H1 (cell line): ENCODE measurements at regions not wholly inside any gene's neighbourhood (a gene's known extent, or its start where the extent isn't known, plus 50 kb on each side); places are given as distances from the start of the nearest gene placed in this dataset.
"Not testable (repeated sequence)": the region's sequence is repeated elsewhere in the genome, so short reads cannot be mapped to it uniquely, and the experiment has no call there.

Experiments used
- CTCF ChIA-PET: fragments of 300-600 bp; sonication (Branson Sonifier 250); formaldehyde crosslinking; loops from one replicate; lab custom pipeline; 2021; ENCODE audit not compliant: partially characterized antibody; lab: Charles Lee
- POLR2A ChIA-PET: fragments of 300-600 bp; sonication (Branson Sonifier 250); formaldehyde crosslinking; loops from one replicate; lab custom pipeline; 2021; ENCODE audit warnings: inconsistent platforms; ENCODE audit not compliant: partially characterized antibody; lab: Charles Lee
- DNase-seq, 2 experiments: peaks; one replicate each; pipeline versions ENCODE4 v3.0.0 to v3.0.0-alpha.2; 2010 to 2022; ENCODE audit warnings: low spot score in 2 of 2, low read depth in 1 of 2, mixed read lengths in 1 of 2
- FAIRE-seq: peaks from 2 replicates; lab custom pipeline; 2011; peaks lifted over from hg19 to GRCh38; lab: Jason Lieb, UNC
- H2AFZ ChIP-seq: 2 replicates; pipeline ENCODE4 v1.8.1; 2012; ENCODE audit warnings: low read length, inconsistent platforms
- H2AK5ac ChIP-seq: 2 replicates; pipeline ENCODE4 v1.6.1; 2013; ENCODE audit warnings: low read depth, low read length
- H2BK120ac ChIP-seq: replicated peaks from 2 replicates; pipeline ENCODE3; 2013; ENCODE audit warnings: low read depth, low read length, inconsistent platforms
- H2BK12ac ChIP-seq: 2 replicates; pipeline ENCODE4 v1.6.1; 2013; ENCODE audit warnings: low read depth, low read length
- H2BK15ac ChIP-seq: 2 replicates; pipeline ENCODE4 v1.6.1; 2013; ENCODE audit warnings: low read length
- H2BK20ac ChIP-seq: 2 replicates; pipeline ENCODE4 v1.6.1; 2013; ENCODE audit warnings: low read length
- H2BK5ac ChIP-seq: 2 replicates; pipeline ENCODE4 v1.6.1; 2013; ENCODE audit warnings: low read depth, low read length
- H3K14ac ChIP-seq: 2 replicates; pipeline ENCODE4 v1.6.1; 2013; ENCODE audit warnings: inconsistent platforms; ENCODE audit not compliant: insufficient read length
- H3K18ac ChIP-seq: 2 replicates; pipeline ENCODE4 v1.6.1; 2013; ENCODE audit warnings: low read length; ENCODE audit errors: extremely low read depth
- H3K23ac ChIP-seq: 2 replicates; pipeline ENCODE4 v1.6.1; 2013; ENCODE audit warnings: inconsistent platforms; ENCODE audit not compliant: insufficient read length
- H3K23me2 ChIP-seq: 2 replicates; pipeline ENCODE4 v1.6.1; 2013; ENCODE audit warnings: low read depth, low read length
- H3K27ac ChIP-seq: 2 replicates; pipeline ENCODE4 v1.6.1; 2011; ENCODE audit warnings: low read depth, low read length, inconsistent platforms
- H3K27me3 ChIP-seq, 4 experiments: replicated peaks in 1 of 4; 1 replicate in 1 of 4; 2 replicates in 3 of 4; pipeline versions ENCODE4 v1.6.1 to v1.8.1; 2011 to 2013; ENCODE audit warnings: low read length in 3 of 4, mild to moderate bottlenecking in 3 of 4, inconsistent platforms in 2 of 4, mixed read lengths in 2 of 4, moderate library complexity in 1 of 4; ENCODE audit not compliant: control insufficient read depth in 3 of 4, insufficient read depth in 3 of 4; ENCODE audit errors: extremely low read depth in 1 of 4
- H3K36me3 ChIP-seq, 4 experiments: 2 replicates each; pipeline versions ENCODE4 v1.6.1 to v1.8.1; 2011 to 2013; ENCODE audit warnings: mild to moderate bottlenecking in 4 of 4, low read length in 3 of 4, moderate library complexity in 2 of 4, control low read depth in 1 of 4, inconsistent platforms in 1 of 4; ENCODE audit not compliant: insufficient read depth in 4 of 4, control insufficient read depth in 2 of 4
- H3K4ac ChIP-seq: replicated peaks from 2 replicates; pipeline ENCODE3; 2013; ENCODE audit warnings: low read length, low read depth, mixed read lengths, inconsistent platforms; ENCODE audit not compliant: insufficient read length
- H3K4me1 ChIP-seq, 4 experiments: replicated peaks in 1 of 4; 1 replicate in 1 of 4; 2 replicates in 3 of 4; pipeline versions ENCODE4 v1.6.1 to v1.8.1; 2011 to 2013; ENCODE audit warnings: low read length in 3 of 4, inconsistent platforms in 2 of 4, mixed read lengths in 1 of 4; ENCODE audit not compliant: insufficient read depth in 4 of 4, control insufficient read depth in 3 of 4
- H3K4me2 ChIP-seq, 2 experiments: 2 replicates each; pipeline versions ENCODE4 v1.6.1 to v1.8.1; 2011 to 2013; ENCODE audit warnings: low read depth in 2 of 2, low read length in 2 of 2, control low read depth in 1 of 2, inconsistent platforms in 1 of 2, mild to moderate bottlenecking in 1 of 2; ENCODE audit not compliant: insufficient read depth in 1 of 2
- H3K4me3 ChIP-seq, 4 experiments: fragments of 200-600, 300-600 bp in 1 of 4; sonication (generic), shearing (Covaris generic), sonication (Bioruptor Twin) in 1 of 4; 2 replicates each; pipeline versions ENCODE4 v1.5.1 to v1.8.1; 2011 to 2016; ENCODE audit warnings: low read length in 4 of 4, low read depth in 3 of 4, control low read depth in 2 of 4, inconsistent platforms in 2 of 4, mild to moderate bottlenecking in 2 of 4, mixed read lengths in 1 of 4, moderate library complexity in 1 of 4; ENCODE audit not compliant: insufficient read depth in 2 of 4; ENCODE audit errors: extremely low read depth in 1 of 4
- H3K56ac ChIP-seq: replicated peaks from 2 replicates; pipeline ENCODE3; 2013; ENCODE audit warnings: low read depth, mild to moderate bottlenecking, mixed read lengths, low read length, inconsistent platforms; ENCODE audit not compliant: insufficient read length
- H3K79me1 ChIP-seq: 2 replicates; pipeline ENCODE4 v1.6.1; 2013; ENCODE audit warnings: low read depth, low read length, control low read depth
- H3K79me2 ChIP-seq, 2 experiments: 2 replicates each; pipeline versions ENCODE4 v1.6.1 to v1.8.1; 2012 to 2013; ENCODE audit warnings: low read length in 2 of 2, mild to moderate bottlenecking in 2 of 2, inconsistent platforms in 1 of 2; ENCODE audit not compliant: insufficient read depth in 2 of 2, control insufficient read depth in 1 of 2
- H3K9ac ChIP-seq, 4 experiments: replicated peaks in 1 of 4; 1 replicate in 1 of 4; 2 replicates in 3 of 4; pipeline versions ENCODE4 v1.6.1 to v1.8.1; 2011 to 2013; ENCODE audit warnings: low read depth in 3 of 4, low read length in 3 of 4, control low read depth in 2 of 4, mild to moderate bottlenecking in 2 of 4, moderate library complexity in 2 of 4, inconsistent platforms in 1 of 4; ENCODE audit errors: extremely low read depth in 1 of 4
- H3K9me3 ChIP-seq, 2 experiments: 2 replicates each; pipeline versions ENCODE4 v1.6.1 to v1.8.1; 2012 to 2013; ENCODE audit warnings: mild to moderate bottlenecking in 2 of 2, moderate library complexity in 2 of 2, control low read depth in 1 of 2, inconsistent platforms in 1 of 2, low read depth in 1 of 2, low read length in 1 of 2, mixed read lengths in 1 of 2; ENCODE audit not compliant: insufficient read depth in 2 of 2
- H4K20me1 ChIP-seq, 2 experiments: replicated peaks in 1 of 2; 2 replicates each; pipeline versions ENCODE3 to v1.8.1; 2011 to 2013; ENCODE audit warnings: inconsistent platforms in 2 of 2, low read length in 2 of 2, mild to moderate bottlenecking in 1 of 2; ENCODE audit not compliant: insufficient read depth in 2 of 2, control insufficient read depth in 1 of 2
- H4K5ac ChIP-seq: 2 replicates; pipeline ENCODE4 v1.6.1; 2013; ENCODE audit warnings: low read length, low read depth, mixed read lengths, inconsistent platforms; ENCODE audit not compliant: insufficient read length
- H4K8ac ChIP-seq: 2 replicates; pipeline ENCODE4 v1.8.0; 2013; ENCODE audit warnings: mild to moderate bottlenecking, moderate library complexity, low read length, inconsistent platforms; ENCODE audit not compliant: insufficient read depth; ENCODE audit errors: extremely low read depth
- H4K91ac ChIP-seq: replicated peaks from 2 replicates; pipeline ENCODE3; 2013; ENCODE audit warnings: low read length, mixed read lengths, inconsistent platforms; ENCODE audit not compliant: insufficient read length
- WGBS, 2 experiments: shearing (Covaris generic) in 1 of 2; methylation state at CpG; one replicate each; pipeline versions ENCODE4 v1.1.6 to v1.1.7; 2013 to 2015; ENCODE audit warnings: low lambda C conversion rate in 2 of 2, mixed read lengths in 2 of 2, inconsistent platforms in 1 of 2, low coverage in 1 of 2, missing lambda C conversion rate in 1 of 2; ENCODE audit not compliant: insufficient replicate concordance in 2 of 2, insufficient coverage in 1 of 2, insufficient read length in 1 of 2; ENCODE audit errors: extremely low coverage in 1 of 2, missing lambda C conversion rate in 1 of 2; 5-methylcytosine and 5-hydroxymethylcytosine counted together

DNA sequence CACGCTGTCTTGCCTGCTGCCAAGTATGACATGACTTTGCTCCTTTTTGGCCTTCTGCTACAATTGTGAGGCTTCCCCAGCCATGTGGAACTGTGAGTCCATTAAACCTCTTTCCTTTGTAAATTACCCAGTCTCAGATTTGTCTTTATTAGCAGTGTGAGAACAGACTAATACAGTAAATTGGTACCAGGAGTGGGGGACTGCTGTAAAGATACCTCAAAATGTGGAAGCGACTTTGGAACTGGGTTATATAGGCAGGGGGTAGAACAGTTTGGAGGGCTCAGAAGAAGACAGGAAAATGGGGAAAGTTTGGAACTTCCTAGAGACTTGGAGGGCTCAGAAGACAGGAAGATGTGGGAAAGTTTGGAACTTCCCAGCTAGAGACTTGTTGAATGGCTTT, 104.0 kb downstream of the IFI44 start:
- H3K23ac ChIP-seq, H4K91ac ChIP-seq, H3K4me2 ChIP-seq, H4K5ac ChIP-seq, H3K9ac ChIP-seq, H3K79me2 ChIP-seq, H3K4me3 ChIP-seq, H2BK20ac ChIP-seq, H2BK12ac ChIP-seq, DNase-seq, H4K8ac ChIP-seq, H3K4me1 ChIP-seq, H3K27me3 ChIP-seq, H2AFZ ChIP-seq, POLR2A ChIA-PET, H2BK5ac ChIP-seq, FAIRE-seq, H2BK15ac ChIP-seq, H4K20me1 ChIP-seq, CTCF ChIA-PET, H3K36me3 ChIP-seq, H3K18ac ChIP-seq, H3K27ac ChIP-seq, H3K14ac ChIP-seq, H2BK120ac ChIP-seq, H3K9me3 ChIP-seq, H3K56ac ChIP-seq, H3K23me2 ChIP-seq, H3K4ac ChIP-seq, H2AK5ac ChIP-seq, H3K79me1 ChIP-seq: not testable (repeated sequence)
- WGBS, 2 experiments: 93% methylated on average over 2 of the region's 2 CpGs; no CpG with 5 or more reads in 1 of the 2 experiments
